ENCODE measurements at regions not wholly inside any gene's neighbourhood (a gene's known extent, or its start where the extent isn't known, plus 50 kb on each side); places are given as distances from the start of the nearest gene placed in this dataset.

DNA sequence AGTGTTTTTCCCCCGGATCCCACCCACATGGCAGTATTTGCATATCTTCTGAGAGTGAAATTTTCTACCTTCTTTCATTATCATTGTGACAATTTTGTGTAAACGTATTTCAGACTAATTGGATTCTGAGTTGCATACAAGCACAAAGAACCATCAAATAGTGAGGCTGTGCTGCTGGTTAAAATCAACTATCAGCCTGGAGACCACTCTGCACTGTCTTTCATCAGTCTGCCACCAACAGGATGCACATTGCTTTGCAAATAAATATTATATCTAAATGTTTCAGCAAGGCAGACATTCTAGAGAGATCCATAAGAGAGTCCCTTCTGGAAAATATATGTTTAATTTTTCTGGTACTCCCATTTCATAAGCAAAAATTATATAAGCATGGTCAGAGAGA lies 851.8 kb downstream of the XPNPEP1 start:
- TF ChIP-seq YY1 (IDR thresholded peaks at IDR 0.05; ENCODE audit: low read depth, low read length) (no peak), SIN3A (conservative IDR thresholded peaks at IDR 0.05 in 1 of 2, IDR thresholded peaks at IDR 0.05 in 1 of 2; ENCODE audit: low read depth in 1 of 2, low read length in 2 of 2) (no peak), MAFK (IDR thresholded peaks at IDR 0.05; ENCODE audit: low read depth, low read length) (no peak), KDM5A (IDR thresholded peaks at IDR 0.05; ENCODE audit: low read length) (no peak), TCF12 (IDR thresholded peaks at IDR 0.05; ENCODE audit: low read depth, low read length) (no peak), RFX5 (IDR thresholded peaks at IDR 0.05; ENCODE audit: borderline replicate concordance, low read depth, low read length) (no peak)
- TF ChIP-seq, protein P1, sequence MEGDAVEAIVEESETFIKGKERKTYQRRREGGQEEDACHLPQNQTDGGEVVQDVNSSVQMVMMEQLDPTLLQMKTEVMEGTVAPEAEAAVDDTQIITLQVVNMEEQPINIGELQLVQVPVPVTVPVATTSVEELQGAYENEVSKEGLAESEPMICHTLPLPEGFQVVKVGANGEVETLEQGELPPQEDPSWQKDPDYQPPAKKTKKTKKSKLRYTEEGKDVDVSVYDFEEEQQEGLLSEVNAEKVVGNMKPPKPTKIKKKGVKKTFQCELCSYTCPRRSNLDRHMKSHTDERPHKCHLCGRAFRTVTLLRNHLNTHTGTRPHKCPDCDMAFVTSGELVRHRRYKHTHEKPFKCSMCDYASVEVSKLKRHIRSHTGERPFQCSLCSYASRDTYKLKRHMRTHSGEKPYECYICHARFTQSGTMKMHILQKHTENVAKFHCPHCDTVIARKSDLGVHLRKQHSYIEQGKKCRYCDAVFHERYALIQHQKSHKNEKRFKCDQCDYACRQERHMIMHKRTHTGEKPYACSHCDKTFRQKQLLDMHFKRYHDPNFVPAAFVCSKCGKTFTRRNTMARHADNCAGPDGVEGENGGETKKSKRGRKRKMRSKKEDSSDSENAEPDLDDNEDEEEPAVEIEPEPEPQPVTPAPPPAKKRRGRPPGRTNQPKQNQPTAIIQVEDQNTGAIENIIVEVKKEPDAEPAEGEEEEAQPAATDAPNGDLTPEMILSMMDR (IDR thresholded peaks at IDR 0.05; ENCODE audit: control extremely low read depth in 1 of 3, insufficient read depth in 1 of 3, low read depth in 1 of 3, low read length in 3 of 3) = no peak
- TF ChIP-seq, protein P2, sequence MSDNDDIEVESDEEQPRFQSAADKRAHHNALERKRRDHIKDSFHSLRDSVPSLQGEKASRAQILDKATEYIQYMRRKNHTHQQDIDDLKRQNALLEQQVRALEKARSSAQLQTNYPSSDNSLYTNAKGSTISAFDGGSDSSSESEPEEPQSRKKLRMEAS (IDR thresholded peaks at IDR 0.05) = no peak
